ENCODE measurements at regions not wholly inside any gene's neighbourhood (a gene's known extent, or its start where the extent isn't known, plus 50 kb on each side); places are given as distances from the start of the nearest gene placed in this dataset.
A peak's percentile ranks its signal among the peaks of the same experiment; 100 is the strongest.

GRCh38 chr22:20652130-20652529, 121.8 kb upstream of the SERPIND1 start:
- H3K36me3 ChIP-seq = no peaks in the 10 kb centered on the region
- no peak overlapping the region for H3K27ac ChIP-seq
- no peak overlapping the region for H3K4me3 ChIP-seq
- H3K27me3 ChIP-seq = no peaks in the 10 kb centered on the region
- TF ChIP-seq CTCF (IDR thresholded peaks at IDR 0.05) = no peak
- H3K9me3 ChIP-seq = no peaks in the 10 kb centered on the region
- H3K4me1 ChIP-seq = no peaks in the 10 kb centered on the region
- DNase-seq (ENCODE audit: low spot score) = peak; percentile 13

GRCh38 chr22:20652582-20652981, 121.3 kb upstream of the SERPIND1 start:
- H3K27ac ChIP-seq = no peak overlapping the region
- H3K4me3 ChIP-seq = no peak overlapping the region
- TF ChIP-seq CTCF (IDR thresholded peaks at IDR 0.05) = no peak
- no peaks in the 10 kb centered on the region for H3K4me1 ChIP-seq
- peak; percentile 49 for DNase-seq (ENCODE audit: low spot score)
- no peaks in the 10 kb centered on the region for H3K27me3 ChIP-seq
- H3K36me3 ChIP-seq = no peaks in the 10 kb centered on the region
- H3K9me3 ChIP-seq = no peaks in the 10 kb centered on the region

DNA sequence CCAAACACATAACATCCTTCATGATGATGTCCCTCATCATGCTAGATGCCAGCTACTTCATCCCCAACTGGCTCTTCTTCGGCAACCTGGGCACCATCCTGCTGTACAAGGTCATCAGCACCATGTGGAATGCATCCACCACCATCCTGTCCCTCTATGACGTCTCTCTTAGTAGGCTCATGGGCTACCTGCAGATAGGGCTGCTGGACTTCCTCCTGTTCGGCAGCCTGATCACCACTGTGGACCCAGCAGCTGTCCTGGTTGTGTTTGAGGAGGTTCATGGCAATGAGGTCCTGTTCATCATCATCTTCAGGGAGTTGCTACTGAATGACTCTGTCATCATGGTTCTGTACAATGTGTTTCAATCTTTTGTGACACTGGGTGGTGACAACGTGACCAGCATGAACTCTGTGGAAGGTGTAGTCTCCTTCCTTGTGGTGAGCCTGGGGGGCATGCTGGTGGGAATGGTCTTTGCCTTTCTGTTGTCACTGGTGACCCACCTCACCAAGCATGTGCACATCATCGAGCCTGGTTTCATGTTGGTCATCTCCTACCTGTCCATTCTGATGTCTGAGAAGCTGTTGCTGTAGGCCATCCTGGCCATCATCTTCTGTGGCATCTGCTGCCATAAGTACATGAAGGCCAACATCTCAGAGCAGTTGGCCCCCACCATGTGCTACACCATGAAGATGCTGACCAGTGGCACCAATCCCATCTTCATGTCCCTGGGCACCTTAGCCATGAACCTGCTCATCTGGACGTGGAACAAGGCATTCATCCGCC, 120.7 kb upstream of the SERPIND1 start:
- H3K27ac ChIP-seq = no peak overlapping the region
- no peaks in the 10 kb centered on the region for H3K9me3 ChIP-seq
- no peak overlapping the region for H3K4me3 ChIP-seq
- TF ChIP-seq CTCF (IDR thresholded peaks at IDR 0.05) = no peak
- peak; percentile 28 for DNase-seq (ENCODE audit: low spot score)
- no peaks in the 10 kb centered on the region for H3K36me3 ChIP-seq
- no peaks in the 10 kb centered on the region for H3K4me1 ChIP-seq
- H3K27me3 ChIP-seq = no peaks in the 10 kb centered on the region

DNA sequence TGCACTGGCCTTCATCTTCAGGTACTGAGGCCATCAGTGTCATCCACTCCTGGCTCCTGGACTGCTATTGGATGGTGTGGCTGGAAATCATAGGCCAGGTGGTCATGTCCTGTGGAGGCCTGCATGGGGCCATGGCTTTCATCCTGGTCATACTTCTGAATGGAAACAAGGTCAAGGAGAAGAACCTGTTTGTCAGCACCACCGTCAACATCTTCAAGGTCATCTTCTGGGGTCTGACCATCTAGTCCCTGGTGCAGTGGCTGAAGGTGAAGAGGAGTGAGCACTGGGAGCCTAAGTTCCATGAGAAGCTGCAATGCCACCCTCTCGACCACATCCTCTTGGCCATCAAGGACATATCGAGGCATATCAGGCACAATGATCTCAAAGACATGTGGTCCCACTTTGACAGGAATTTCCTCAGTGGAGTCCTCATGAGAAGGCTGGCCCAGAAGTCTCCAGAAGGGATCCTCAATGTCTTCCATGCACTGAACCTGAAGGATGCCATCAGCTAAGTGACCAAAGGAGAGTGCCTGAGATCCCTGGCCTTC, 120.0 kb upstream of the SERPIND1 start:
- Histone ChIP-seq H3K36me3 (no peaks in the 10 kb centered on the region), H3K4me3 (no peak overlapping the region), H3K27me3 (no peaks in the 10 kb centered on the region), H3K27ac (no peak overlapping the region), H3K4me1 (no peaks in the 10 kb centered on the region), H3K9me3 (no peaks in the 10 kb centered on the region)
- peak; percentile 34 for DNase-seq (ENCODE audit: low spot score)
- no peak for TF ChIP-seq CTCF (IDR thresholded peaks at IDR 0.05)

GRCh38 chr22:20654343-20655208, 119.3 kb upstream of the SERPIND1 start:
- Histone ChIP-seq H3K4me1 (no peaks in the 10 kb centered on the region), H3K27me3 (no peaks in the 10 kb centered on the region), H3K36me3 (no peaks in the 10 kb centered on the region), H3K9me3 (no peaks in the 10 kb centered on the region), H3K27ac (no peak overlapping the region), H3K4me3 (no peak overlapping the region)
- peak; percentile 38 for DNase-seq (ENCODE audit: low spot score)
- TF ChIP-seq CTCF (IDR thresholded peaks at IDR 0.05) = no peak

Data from right atrium auricular region (tissue), 2 donors.